Testis (tissue), 2 donors: ENCODE measurements at regions not wholly inside any gene's neighbourhood (a gene's known extent, or its start where the extent isn't known, plus 50 kb on each side); places are given as distances from the start of the nearest gene placed in this dataset.

Experiments used
- DNase-seq: peaks from one replicate; pipeline ENCODE4 v3.0.0-alpha.2; 2019
- H3K27ac ChIP-seq, 2 donors: fragments of 200-600 bp; sonication (generic); one replicate each; pipeline ENCODE4 v1.5.1; 2019
- H3K27me3 ChIP-seq: fragments of 200-600 bp; sonication (generic); one replicate; pipeline ENCODE4 v1.5.1; 2019
- H3K36me3 ChIP-seq: fragments of 200-600 bp; sonication (generic); one replicate; pipeline ENCODE4 v1.5.1; 2017; ENCODE audit warnings: low read depth; ENCODE audit errors: missing control alignments
- H3K4me1 ChIP-seq: fragments of 200-600 bp; sonication (generic); one replicate; pipeline ENCODE4 v1.5.1; 2019
- H3K4me3 ChIP-seq, 2 donors: fragments of 200-600 bp; sonication (generic); one replicate each; pipeline ENCODE4 v1.5.1; 2017 to 2019
- H3K9me3 ChIP-seq: fragments of 200-600 bp; sonication (generic); one replicate; pipeline ENCODE4 v1.5.1; 2017
- CTCF ChIP-seq, 3 experiments: fragments of 450-650 bp in 2 of 3; fragments of 200-600 bp in 1 of 3; sonication (generic) in 1 of 3; IDR thresholded peaks; one replicate each; pipeline ENCODE4 v1.5.1; 2016 to 2019; ENCODE audit warnings: antibody characterized with exemption in 3 of 3, mild to moderate bottlenecking in 2 of 3, moderate library complexity in 1 of 3
- POLR2A ChIP-seq: fragments of 450-650 bp; IDR thresholded peaks from one replicate; pipeline ENCODE4 v1.6.1; 2017; ENCODE audit warnings: antibody characterized with exemption, mild to moderate bottlenecking, moderate library complexity
- WGBS, 2 donors: methylation state at CpG; one replicate each; pipeline ENCODE4 v1.1.5; 2018; 5-methylcytosine and 5-hydroxymethylcytosine counted together
- intact Hi-C: fragments of 100-400 bp; cut with DNase I; formaldehyde crosslinking; loops from one replicate; pipeline ENCODE4 v1.15.1; 2023; ENCODE audit warnings: low total_unique reads

GRCh38 chrX:117843749-117844148, 272.9 kb downstream of the KLHL13 start:
- intact Hi-C loops: no loop called here
- no peak for DNase-seq

GRCh38 chrX:117840645-117841044, 276.0 kb downstream of the KLHL13 start:
- WGBS, 2 donors: 38 to 46% methylated on average over 3 of the region's 3 CpGs
- H3K9me3 ChIP-seq: no peaks in the 10 kb centered on the region
- TF ChIP-seq POLR2A (no peak), CTCF (IDR thresholded peaks at IDR 0.05) (no peak)
- H3K4me3 ChIP-seq: no peak overlapping the region
- no peaks in the 10 kb centered on the region for H3K36me3 ChIP-seq
- intact Hi-C loops: no loop called here
- no peak for DNase-seq
- no peak overlapping the region for H3K27ac ChIP-seq
- H3K4me1 ChIP-seq: no peaks in the 10 kb centered on the region
- no peaks in the 10 kb centered on the region for H3K27me3 ChIP-seq

More at GRCh38 chrX:117843749-117844148, 272.9 kb downstream of the KLHL13 start:
- Histone ChIP-seq H3K27me3 (no peaks in the 10 kb centered on the region), H3K4me3 (no peak overlapping the region), H3K36me3 (no peaks in the 10 kb centered on the region), H3K9me3 (no peaks in the 10 kb centered on the region), H3K4me1 (no peaks in the 10 kb centered on the region), H3K27ac (no peak overlapping the region)
- WGBS, 2 donors: 76 to 90% methylated on average over 3 of the region's 3 CpGs
- TF ChIP-seq CTCF (IDR thresholded peaks at IDR 0.05) (no peak), POLR2A (no peak)

GRCh38 chrX:117839544-117839943, 277.1 kb downstream of the KLHL13 start:
- 78 to 95% methylated on average over 1 of the region's 1 CpG for WGBS, 2 donors
- H3K4me1 ChIP-seq: no peaks in the 10 kb centered on the region
- H3K4me3 ChIP-seq: no peak overlapping the region
- no peak overlapping the region for H3K27ac ChIP-seq
- TF ChIP-seq POLR2A (no peak), CTCF (IDR thresholded peaks at IDR 0.05) (no peak)
- H3K9me3 ChIP-seq: no peaks in the 10 kb centered on the region
- intact Hi-C loops: no loop called here
- no peaks in the 10 kb centered on the region for H3K27me3 ChIP-seq
- H3K36me3 ChIP-seq: no peaks in the 10 kb centered on the region
- DNase-seq: no peak

- Histone ChIP-seq H3K27me3 (no peaks in the 10 kb centered on the region), H3K36me3 (no peaks in the 10 kb centered on the region), H3K4me3 (no peak overlapping the region), H3K27ac (no peak overlapping the region), H3K9me3 (no peaks in the 10 kb centered on the region), H3K4me1 (no peaks in the 10 kb centered on the region)
- 78 to 79% methylated on average over 3 of the region's 3 CpGs for WGBS, 2 donors
- intact Hi-C loops: no loop called here
- DNase-seq: no peak
- TF ChIP-seq CTCF (IDR thresholded peaks at IDR 0.05): no peak
- TF ChIP-seq POLR2A: no peak
Observed at GRCh38 chrX:117838581-117839331, 277.9 kb downstream of the KLHL13 start.

GRCh38 chrX:117835034-117835433, 281.6 kb downstream of the KLHL13 start:
- intact Hi-C loops: no loop called here
- Histone ChIP-seq H3K27me3 (no peaks in the 10 kb centered on the region), H3K4me1 (no peaks in the 10 kb centered on the region), H3K4me3 (no peak overlapping the region), H3K27ac (no peak overlapping the region), H3K9me3 (no peaks in the 10 kb centered on the region), H3K36me3 (no peaks in the 10 kb centered on the region)
- no peak for TF ChIP-seq POLR2A
- TF ChIP-seq CTCF (IDR thresholded peaks at IDR 0.05): no peak
- 45 to 84% methylated on average over 3 of the region's 3 CpGs for WGBS, 2 donors
- DNase-seq: no peak
